SK-N-SH treated with all-trans-retinoic acid at 6 μM for 48 hours (cell line): ENCODE measurements at regions not wholly inside any gene's neighbourhood (a gene's known extent, or its start where the extent isn't known, plus 50 kb on each side); places are given as distances from the start of the nearest gene placed in this dataset.

Experiments used
- ATAC-seq: fragments of 200-7000 bp; cut with Tn5 transposase; 3 replicates; pipeline ENCODE4 v1.9.1; 2020; ENCODE audit warnings: mild to moderate bottlenecking, moderate library complexity
- ARNTL ChIP-seq: fragments of 450-650 bp; formaldehyde crosslinking; IDR thresholded peaks from 2 replicates; pipeline ENCODE4 v1.5.0; 2020; ENCODE audit warnings: low read depth, mild to moderate bottlenecking, moderate library complexity, borderline replicate concordance
- BACH2 ChIP-seq: fragments of 250-450 bp; sonication (Bioruptor Pico); IDR thresholded peaks from 2 replicates; pipeline ENCODE4 v1.9.0; 2021; ENCODE audit warnings: mild to moderate bottlenecking, borderline replicate concordance
- CSDC2 ChIP-seq: fragments of 250-450 bp; sonication (Bioruptor Pico); IDR thresholded peaks from 2 replicates; pipeline ENCODE4 v1.5.0; 2020; ENCODE audit warnings: mild to moderate bottlenecking, moderate library complexity
- CSRNP3 ChIP-seq: fragments of 250-450 bp; sonication (Bioruptor Pico); IDR thresholded peaks from 2 replicates; pipeline ENCODE4 v1.5.1; 2021; ENCODE audit warnings: mild to moderate bottlenecking, moderate library complexity
- ESRRG ChIP-seq: fragments of 250-450 bp; sonication (Bioruptor Pico); IDR thresholded peaks from 2 replicates; pipeline ENCODE4 v1.6.1; 2021; ENCODE audit warnings: mild to moderate bottlenecking
- GLIS3 ChIP-seq: fragments of 250-450 bp; sonication (Bioruptor Pico); IDR thresholded peaks from 2 replicates; pipeline ENCODE4 v1.5.0; 2020; ENCODE audit warnings: mild to moderate bottlenecking, moderate library complexity
- ISL1 ChIP-seq: fragments of 250-450 bp; sonication (Bioruptor Pico); IDR thresholded peaks from 2 replicates; pipeline ENCODE4 v2.1.2; 2022; ENCODE audit warnings: mild to moderate bottlenecking, moderate library complexity
- POU6F1 ChIP-seq: fragments of 250-450 bp; sonication (Bioruptor Pico); IDR thresholded peaks from 2 replicates; pipeline ENCODE4 v1.8.0; 2021; ENCODE audit warnings: low read depth, mild to moderate bottlenecking, moderate library complexity, borderline replicate concordance
- PPARA ChIP-seq: fragments of 250-450 bp; sonication (Bioruptor Pico); IDR thresholded peaks from 2 replicates; pipeline ENCODE4 v1.5.0; 2020; ENCODE audit warnings: mild to moderate bottlenecking, borderline replicate concordance
- RARB ChIP-seq: fragments of 250-450 bp; sonication (Bioruptor Pico); IDR thresholded peaks from 2 replicates; pipeline ENCODE4 v1.8.0; 2021; ENCODE audit warnings: mild to moderate bottlenecking, moderate library complexity
- SNAI2 ChIP-seq: fragments of 250-450 bp; sonication (Bioruptor Pico); IDR thresholded peaks from 2 replicates; pipeline ENCODE4 v1.5.0; 2020; ENCODE audit warnings: mild to moderate bottlenecking, moderate library complexity
- TCF4 ChIP-seq: fragments of 250-450 bp; sonication (Bioruptor Pico); IDR thresholded peaks from 2 replicates; pipeline ENCODE4 v1.8.0; 2021; ENCODE audit warnings: mild to moderate bottlenecking, moderate library complexity, borderline replicate concordance
- TOX ChIP-seq: fragments of 250-450 bp; sonication (Bioruptor Pico); IDR thresholded peaks from 2 replicates; pipeline ENCODE4 v1.8.0; 2021; ENCODE audit warnings: mild to moderate bottlenecking, moderate library complexity, borderline replicate concordance
- TSHZ2 ChIP-seq: fragments of 250-450 bp; sonication (Bioruptor Pico); IDR thresholded peaks from 2 replicates; pipeline ENCODE4 v1.5.0; 2020; ENCODE audit warnings: mild to moderate bottlenecking, moderate library complexity
- ZC3H10 ChIP-seq: fragments of 250-450 bp; sonication (Bioruptor Pico); IDR thresholded peaks from 2 replicates; pipeline ENCODE4 v1.5.1; 2021; ENCODE audit warnings: mild to moderate bottlenecking, moderate library complexity
- ZFP30 ChIP-seq: fragments of 450-650 bp; formaldehyde crosslinking; IDR thresholded peaks from 2 replicates; pipeline ENCODE4 v1.5.0; 2022; ENCODE audit warnings: mild to moderate bottlenecking, moderate library complexity
- ZNF565 ChIP-seq: fragments of 450-650 bp; formaldehyde crosslinking; conservative IDR thresholded peaks from 2 replicates; pipeline ENCODE4 v1.5.0; 2020; ENCODE audit warnings: low read depth, mild to moderate bottlenecking, moderate library complexity
- ZNF70 ChIP-seq: fragments of 450-650 bp; formaldehyde crosslinking; IDR thresholded peaks from 2 replicates; pipeline ENCODE4 v1.5.0; 2020; ENCODE audit warnings: mild to moderate bottlenecking, moderate library complexity
- ZNF8 ChIP-seq: fragments of 450-650 bp; formaldehyde crosslinking; IDR thresholded peaks from 2 replicates; pipeline ENCODE4 v1.5.0; 2020; ENCODE audit warnings: mild to moderate bottlenecking, moderate library complexity
- TF ChIP-seq, protein P1 (sequence below): fragments of 250-450 bp; sonication (Bioruptor Pico); IDR thresholded peaks from 2 replicates; pipeline ENCODE4 v1.8.0; 2020; ENCODE audit warnings: mild to moderate bottlenecking, moderate library complexity, borderline replicate concordance
- TF ChIP-seq, protein P2 (sequence below): fragments of 250-450 bp; sonication (Bioruptor Pico); IDR thresholded peaks from 2 replicates; pipeline ENCODE4 v1.5.1; 2020; ENCODE audit warnings: low read depth, mild to moderate bottlenecking, moderate library complexity

- no peak for ATAC-seq
- no peak for TF ChIP-seq ZNF8
- TF ChIP-seq ISL1 (CRISPR knock-in tag), result no peak
- TF ChIP-seq POU6F1, result no peak
- no peak for TF ChIP-seq ESRRG (CRISPR knock-in tag)
- no peak for TF ChIP-seq RARB (CRISPR knock-in tag)
- TF ChIP-seq TOX, result no peak
- no peak for TF ChIP-seq BACH2 (CRISPR knock-in tag)
- TF ChIP-seq CSDC2 (CRISPR knock-in tag), result no peak
- TF ChIP-seq GLIS3 (CRISPR knock-in tag), result no peak
Measured at GRCh38 chr3:72298201-72299152, 513.5 kb upstream of the PROK2 start.

- no peak for ATAC-seq
- TF ChIP-seq BACH2 (CRISPR knock-in tag) (no peak), PPARA (CRISPR knock-in tag) (no peak), ZFP30 (CRISPR knock-in tag) (no peak), CSDC2 (CRISPR knock-in tag) (no peak), SNAI2 (CRISPR knock-in tag) (no peak), ZNF565 (no peak), TCF4 (CRISPR knock-in tag) (no peak), ZNF70 (CRISPR knock-in tag) (no peak), GLIS3 (CRISPR knock-in tag) (no peak)
- TF ChIP-seq, protein P1, sequence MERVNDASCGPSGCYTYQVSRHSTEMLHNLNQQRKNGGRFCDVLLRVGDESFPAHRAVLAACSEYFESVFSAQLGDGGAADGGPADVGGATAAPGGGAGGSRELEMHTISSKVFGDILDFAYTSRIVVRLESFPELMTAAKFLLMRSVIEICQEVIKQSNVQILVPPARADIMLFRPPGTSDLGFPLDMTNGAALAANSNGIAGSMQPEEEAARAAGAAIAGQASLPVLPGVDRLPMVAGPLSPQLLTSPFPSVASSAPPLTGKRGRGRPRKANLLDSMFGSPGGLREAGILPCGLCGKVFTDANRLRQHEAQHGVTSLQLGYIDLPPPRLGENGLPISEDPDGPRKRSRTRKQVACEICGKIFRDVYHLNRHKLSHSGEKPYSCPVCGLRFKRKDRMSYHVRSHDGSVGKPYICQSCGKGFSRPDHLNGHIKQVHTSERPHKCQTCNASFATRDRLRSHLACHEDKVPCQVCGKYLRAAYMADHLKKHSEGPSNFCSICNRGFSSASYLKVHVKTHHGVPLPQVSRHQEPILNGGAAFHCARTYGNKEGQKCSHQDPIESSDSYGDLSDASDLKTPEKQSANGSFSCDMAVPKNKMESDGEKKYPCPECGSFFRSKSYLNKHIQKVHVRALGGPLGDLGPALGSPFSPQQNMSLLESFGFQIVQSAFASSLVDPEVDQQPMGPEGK (CRISPR knock-in tag), result no peak
- TF ChIP-seq, all 23 proteins: peak for 0
Measured at GRCh38 chr3:72297481-72297880, 512.5 kb upstream of the PROK2 start.

- no peak for ATAC-seq
- TF ChIP-seq BACH2 (CRISPR knock-in tag), result no peak
- no peak for TF ChIP-seq ZNF70 (CRISPR knock-in tag)
- TF ChIP-seq RARB (CRISPR knock-in tag), result no peak
- TF ChIP-seq ZNF565, result no peak
- no peak for TF ChIP-seq TCF4 (CRISPR knock-in tag)
- TF ChIP-seq, protein P2, sequence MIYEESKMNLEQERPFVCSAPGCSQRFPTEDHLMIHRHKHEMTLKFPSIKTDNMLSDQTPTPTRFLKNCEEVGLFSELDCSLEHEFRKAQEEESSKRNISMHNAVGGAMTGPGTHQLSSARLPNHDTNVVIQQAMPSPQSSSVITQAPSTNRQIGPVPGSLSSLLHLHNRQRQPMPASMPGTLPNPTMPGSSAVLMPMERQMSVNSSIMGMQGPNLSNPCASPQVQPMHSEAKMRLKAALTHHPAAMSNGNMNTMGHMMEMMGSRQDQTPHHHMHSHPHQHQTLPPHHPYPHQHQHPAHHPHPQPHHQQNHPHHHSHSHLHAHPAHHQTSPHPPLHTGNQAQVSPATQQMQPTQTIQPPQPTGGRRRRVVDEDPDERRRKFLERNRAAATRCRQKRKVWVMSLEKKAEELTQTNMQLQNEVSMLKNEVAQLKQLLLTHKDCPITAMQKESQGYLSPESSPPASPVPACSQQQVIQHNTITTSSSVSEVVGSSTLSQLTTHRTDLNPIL (CRISPR knock-in tag), result no peak
- TF ChIP-seq GLIS3 (CRISPR knock-in tag), result no peak
- no peak for TF ChIP-seq TSHZ2
Measured at GRCh38 chr3:72296477-72297111, 511.6 kb upstream of the PROK2 start.

DNA sequence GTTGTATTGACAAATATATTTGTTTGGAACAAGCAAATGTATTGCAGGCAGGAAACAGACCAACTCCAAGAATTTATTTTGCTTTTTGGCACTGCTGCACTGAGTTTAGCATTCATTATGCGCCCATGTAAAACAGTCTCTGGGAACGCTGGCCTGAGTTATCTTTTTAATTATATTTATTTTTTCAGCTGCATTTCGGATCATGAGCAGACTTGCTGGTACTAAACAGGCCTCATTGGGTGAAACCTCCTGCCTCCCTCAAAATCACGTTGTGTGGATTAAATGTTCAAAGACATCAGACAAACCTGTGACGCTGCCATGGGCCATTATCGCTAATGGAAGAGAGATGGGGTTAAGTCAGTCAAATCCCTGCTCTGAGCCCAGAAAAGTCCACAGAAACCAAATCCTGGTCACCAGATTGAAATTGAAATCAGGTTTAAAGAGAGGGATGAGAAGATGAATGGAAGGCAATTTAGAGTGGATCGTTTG lies 511.1 kb upstream of the PROK2 start:
- peak; percentile 15; the same call in 1 of the 3 replicates for ATAC-seq
- no peak for TF ChIP-seq ARNTL (CRISPR knock-in tag)
- peak; percentile 88 for TF ChIP-seq TCF4 (CRISPR knock-in tag)
- no peak for TF ChIP-seq CSRNP3 (CRISPR knock-in tag)
- TF ChIP-seq POU6F1, result no peak
- TF ChIP-seq ZC3H10 (CRISPR knock-in tag), result no peak
- no peak for TF ChIP-seq GLIS3 (CRISPR knock-in tag)
